ENCODE measurements at regions not wholly inside any gene's neighbourhood (a gene's known extent, or its start where the extent isn't known, plus 50 kb on each side); places are given as distances from the start of the nearest gene placed in this dataset.

GRCh38 chr7:13032576-13032975 is 345.1 kb downstream of the ARL4A start:
- TF ChIP-seq CTCF (IDR thresholded peaks at IDR 0.05; ENCODE audit: low read depth, low read length) (no peak), EZH2phosphoT487 (IDR thresholded peaks at IDR 0.05; ENCODE audit: low read depth) (no peak)

Data from OCI-LY3 (cell line).